GM23338 (cell line): ENCODE measurements at regions not wholly inside any gene's neighbourhood (a gene's known extent, or its start where the extent isn't known, plus 50 kb on each side); places are given as distances from the start of the nearest gene placed in this dataset.

Experiments used
- ATAC-seq: fragments of 200-7000 bp; cut with Tn5 transposase; 3 replicates; pipeline ENCODE4 v1.9.1; 2020
- DNase-seq: peaks from one replicate; pipeline ENCODE4 v3.0.0-alpha.2; 2015; ENCODE audit warnings: low spot score
- H2AFZ ChIP-seq: fragments of 200-600 bp; sonication (generic); 2 replicates; pipeline ENCODE4 v1.8.0; 2016; ENCODE audit warnings: antibody characterized with exemption, mild to moderate bottlenecking, moderate library complexity
- H3F3A ChIP-seq: fragments of 200-600 bp; sonication (generic); replicated peaks from 2 replicates; pipeline ENCODE4 v1.8.0; 2017; ENCODE audit warnings: antibody characterized with exemption, mixed run types, low read depth
- H3K27ac ChIP-seq: fragments of 200-600 bp; sonication (generic); 2 replicates; pipeline ENCODE4 v1.6.1; 2016; ENCODE audit warnings: low read depth
- H3K27me3 ChIP-seq: fragments of 200-600 bp; sonication (generic); 2 replicates; pipeline ENCODE4 v1.8.0; 2016; ENCODE audit warnings: mild to moderate bottlenecking, mixed run types, moderate library complexity; ENCODE audit not compliant: insufficient read depth
- H3K36me3 ChIP-seq: fragments of 200-600 bp; sonication (generic); 2 replicates; pipeline ENCODE4 v1.8.0; 2016; ENCODE audit warnings: mild to moderate bottlenecking; ENCODE audit not compliant: insufficient read depth
- H3K4me1 ChIP-seq: fragments of 200-600 bp; sonication (generic); 2 replicates; pipeline ENCODE4 v1.8.0; 2016; ENCODE audit warnings: mild to moderate bottlenecking, moderate library complexity; ENCODE audit not compliant: insufficient read depth
- H3K4me2 ChIP-seq: fragments of 200-600 bp; sonication (generic); 2 replicates; pipeline ENCODE4 v1.7.1; 2017; ENCODE audit warnings: mixed run types
- H3K4me3 ChIP-seq: fragments of 200-600 bp; sonication (generic); 2 replicates; pipeline ENCODE4 v1.6.1; 2016; ENCODE audit warnings: mixed run types
- H3K79me2 ChIP-seq: fragments of 200-600 bp; sonication (generic); replicated peaks from 2 replicates; pipeline ENCODE4 v1.8.0; 2017; ENCODE audit warnings: mild to moderate bottlenecking; ENCODE audit not compliant: insufficient read depth
- H3K9me2 ChIP-seq: fragments of 200-600 bp; sonication (generic); 2 replicates; pipeline ENCODE4 v1.8.0; 2017; ENCODE audit not compliant: insufficient read depth
- H4K20me1 ChIP-seq: fragments of 200-600 bp; sonication (generic); replicated peaks from 2 replicates; pipeline ENCODE4 v1.8.0; 2017; ENCODE audit warnings: mild to moderate bottlenecking; ENCODE audit not compliant: insufficient read depth
- H3K27ac Mint-ChIP-seq: 2 replicates; pipeline ENCODE4 v1.8.0; 2020; ENCODE audit warnings: inconsistent platforms, mild to moderate bottlenecking, moderate library complexity, mixed read lengths
- H3K27me3 Mint-ChIP-seq: 3 replicates; pipeline ENCODE4 v1.8.0; 2022; ENCODE audit warnings: low read depth, mild to moderate bottlenecking, moderate library complexity, mixed read lengths, inconsistent platforms; ENCODE audit not compliant: insufficient read depth, poor library complexity
- H3K36me3 Mint-ChIP-seq: 3 replicates; pipeline ENCODE4 v1.8.0; 2021; ENCODE audit warnings: low read depth, mild to moderate bottlenecking, inconsistent platforms, moderate library complexity, mixed read lengths
- H3K4me1 Mint-ChIP-seq: 3 replicates; pipeline ENCODE4 v1.8.0; 2020; ENCODE audit warnings: mild to moderate bottlenecking, inconsistent platforms, mixed read lengths
- H3K4me3 Mint-ChIP-seq: 3 replicates; pipeline ENCODE4 v1.8.0; 2021; ENCODE audit warnings: moderate library complexity, mild to moderate bottlenecking, inconsistent platforms, mixed read lengths
- H3K9me3 Mint-ChIP-seq: 3 replicates; pipeline ENCODE4 v1.8.0; 2020; ENCODE audit warnings: moderate library complexity, mild to moderate bottlenecking, inconsistent platforms, mixed read lengths
- CREB1 ChIP-seq: fragments of 250-450 bp; sonication (Bioruptor Pico); IDR thresholded peaks from 2 replicates; pipeline ENCODE4 v1.5.0; 2020; ENCODE audit warnings: low read depth, mild to moderate bottlenecking, moderate library complexity
- EZH2phosphoT487 ChIP-seq: fragments of 200-600 bp; sonication (generic); IDR thresholded peaks from one replicate; pipeline ENCODE4 v1.8.1; 2018; ENCODE audit warnings: antibody characterized with exemption; ENCODE audit not compliant: unreplicated experiment
- JUNB ChIP-seq: IDR thresholded peaks from one replicate; pipeline ENCODE4 v1.6.1; 2016; ENCODE audit warnings: antibody characterized with exemption; ENCODE audit not compliant: unreplicated experiment
- NANOG ChIP-seq: IDR thresholded peaks from 2 replicates; pipeline ENCODE4 v1.6.1; 2016; ENCODE audit warnings: antibody characterized with exemption, borderline replicate concordance
- POLR2AphosphoS5 ChIP-seq: IDR thresholded peaks from 2 replicates; pipeline ENCODE4 v1.6.1; 2016; ENCODE audit warnings: antibody characterized with exemption, low read depth
- STAT1 ChIP-seq: IDR thresholded peaks from one replicate; pipeline ENCODE4 v1.6.1; 2016; ENCODE audit warnings: antibody characterized with exemption; ENCODE audit not compliant: unreplicated experiment
- ZNF114 ChIP-seq: fragments of 250-450 bp; sonication (Bioruptor Pico); IDR thresholded peaks from 2 replicates; pipeline ENCODE4 v1.5.0; 2020; ENCODE audit warnings: mild to moderate bottlenecking, moderate library complexity
- ZNF462 ChIP-seq: fragments of 250-450 bp; sonication (Bioruptor Pico); IDR thresholded peaks from 2 replicates; pipeline ENCODE4 v1.5.0; 2020; ENCODE audit warnings: mild to moderate bottlenecking, moderate library complexity

DNA sequence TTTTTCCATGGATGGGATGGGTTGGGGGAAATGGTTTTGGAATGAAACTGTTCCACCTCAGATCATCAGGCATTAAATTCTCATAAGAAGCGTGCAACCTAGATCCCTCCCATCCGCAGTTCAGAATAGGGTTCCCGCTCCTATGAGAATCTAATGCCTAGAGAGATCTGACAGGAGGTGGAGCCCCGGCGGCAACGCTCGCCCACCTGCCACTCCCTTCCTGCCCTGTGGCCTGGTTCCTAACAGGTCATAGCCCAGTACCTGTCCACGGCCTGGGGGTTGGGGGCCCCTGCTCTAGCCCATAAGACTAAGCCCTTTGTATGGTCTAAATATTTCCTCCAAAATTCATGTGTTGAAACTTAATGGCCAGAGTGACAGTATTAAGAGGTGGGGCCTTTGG, 92.3 kb upstream of the SALL4 start:
- Histone ChIP-seq H4K20me1 (no peaks in the 10 kb centered on the region), H3K79me2 (no peaks in the 10 kb centered on the region), H3K4me3 (no peak overlapping the region), H3K4me1 (peaks cover 14% of the 10 kb centered on the region), H3K27ac (no peak overlapping the region), H2AFZ (no peak overlapping the region), H3K9me2 (no peaks in the 10 kb centered on the region), H3F3A (no peaks in the 10 kb centered on the region), H3K4me2 (no peak overlapping the region), H3K36me3 (no peaks in the 10 kb centered on the region), H3K27me3 (no peaks in the 10 kb centered on the region)
- Mint-ChIP-seq H3K4me1 (peaks cover 11% of the 10 kb centered on the region), H3K9me3 (no peaks in the 10 kb centered on the region; the same call in 2 of the 3 replicates), H3K27me3 (no peaks in the 10 kb centered on the region), H3K4me3 (no peak overlapping the region), H3K36me3 (no peaks in the 10 kb centered on the region), H3K27ac (no peak overlapping the region)
- no peak for TF ChIP-seq POLR2AphosphoS5
- TF ChIP-seq JUNB, result no peak
- TF ChIP-seq ZNF462, result no peak
- no peak for TF ChIP-seq STAT1
- ATAC-seq (peak; percentile 64), DNase-seq (no peak)

DNA sequence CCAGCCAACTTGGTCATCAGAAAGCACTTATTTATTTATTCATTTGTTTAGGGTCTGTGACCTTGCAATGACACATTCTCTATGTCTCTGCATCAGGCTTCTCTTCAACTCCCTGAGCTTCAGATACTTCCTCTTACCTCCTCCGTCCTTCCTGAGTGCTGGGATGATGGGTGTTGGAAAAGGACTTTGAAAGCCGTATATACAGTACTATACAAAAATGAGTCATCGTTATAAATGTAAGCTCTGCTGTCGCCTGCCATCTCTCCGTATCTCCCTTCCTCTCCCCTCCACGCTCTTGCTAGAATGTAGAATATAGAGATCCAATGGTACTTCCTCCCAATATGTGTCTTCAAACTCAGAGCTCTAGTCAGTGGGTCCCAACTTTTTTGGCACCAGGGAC, 91.9 kb upstream of the SALL4 start:
- H3K4me2 ChIP-seq, result no peak overlapping the region
- ATAC-seq, result no peak
- no peak overlapping the region for H3K4me3 Mint-ChIP-seq
- TF ChIP-seq STAT1 (no peak), ZNF462 (no peak), POLR2AphosphoS5 (no peak), ZNF114 (CRISPR knock-in tag) (no peak), CREB1 (CRISPR knock-in tag) (no peak), NANOG (no peak), EZH2phosphoT487 (no peak)

More for the DNA sequence above, 91.9 kb upstream of the SALL4 start:
- Mint-ChIP-seq H3K27ac (no peak overlapping the region), H3K36me3 (no peaks in the 10 kb centered on the region), H3K9me3 (no peaks in the 10 kb centered on the region; the same call in 2 of the 3 replicates), H3K4me1 (peaks cover 15% of the 10 kb centered on the region), H3K27me3 (no peaks in the 10 kb centered on the region)
- H3F3A ChIP-seq, result no peaks in the 10 kb centered on the region
- H2AFZ ChIP-seq, result no peak overlapping the region
- H3K27ac ChIP-seq, result no peak overlapping the region
- H3K27me3 ChIP-seq, result no peaks in the 10 kb centered on the region
- H3K9me2 ChIP-seq, result no peaks in the 10 kb centered on the region
- no peaks in the 10 kb centered on the region for H3K79me2 ChIP-seq
- H3K36me3 ChIP-seq, result no peaks in the 10 kb centered on the region
- H3K4me3 ChIP-seq, result no peak overlapping the region
- peaks cover 15% of the 10 kb centered on the region for H3K4me1 ChIP-seq
- no peaks in the 10 kb centered on the region for H4K20me1 ChIP-seq
- no peak for DNase-seq
